ENCODE measurements at regions not wholly inside any gene's neighbourhood (a gene's known extent, or its start where the extent isn't known, plus 50 kb on each side); places are given as distances from the start of the nearest gene placed in this dataset.

DNA sequence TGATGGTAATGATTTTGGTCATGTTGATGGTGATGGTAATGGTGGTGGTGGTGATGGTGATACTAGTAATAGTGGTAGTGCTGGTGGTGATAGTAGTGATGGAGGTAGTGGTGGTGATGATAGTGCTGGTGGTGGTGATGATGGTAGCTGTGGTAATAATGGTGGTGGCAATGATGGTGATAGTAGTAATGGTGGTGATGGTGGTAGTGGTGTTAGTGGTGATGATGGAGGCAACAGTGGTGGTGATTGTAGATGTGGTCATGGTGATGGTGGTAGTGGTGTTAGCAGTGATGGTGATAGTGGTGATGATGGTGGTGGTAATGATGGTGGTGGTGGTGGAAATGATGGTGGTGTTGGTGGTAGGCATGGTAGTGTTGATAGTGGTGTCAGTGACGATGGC is 127.0 kb upstream of the RPL38 start:
- TF ChIP-seq, protein P1, sequence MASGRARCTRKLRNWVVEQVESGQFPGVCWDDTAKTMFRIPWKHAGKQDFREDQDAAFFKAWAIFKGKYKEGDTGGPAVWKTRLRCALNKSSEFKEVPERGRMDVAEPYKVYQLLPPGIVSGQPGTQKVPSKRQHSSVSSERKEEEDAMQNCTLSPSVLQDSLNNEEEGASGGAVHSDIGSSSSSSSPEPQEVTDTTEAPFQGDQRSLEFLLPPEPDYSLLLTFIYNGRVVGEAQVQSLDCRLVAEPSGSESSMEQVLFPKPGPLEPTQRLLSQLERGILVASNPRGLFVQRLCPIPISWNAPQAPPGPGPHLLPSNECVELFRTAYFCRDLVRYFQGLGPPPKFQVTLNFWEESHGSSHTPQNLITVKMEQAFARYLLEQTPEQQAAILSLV (tag; IDR thresholded peaks at IDR 0.05), result no peak
- TF ChIP-seq BCL6 (CRISPR knock-in tag; IDR thresholded peaks at IDR 0.05) (no peak), RREB1 (CRISPR knock-in tag; IDR thresholded peaks at IDR 0.05) (no peak), ARID1B (IDR thresholded peaks at IDR 0.05) (no peak), SMAD4 (CRISPR knock-in tag; conservative IDR thresholded peaks at IDR 0.05) (no peak), JUN (IDR thresholded peaks at IDR 0.05; ENCODE audit: borderline replicate concordance, low read depth, low read length) (no peak), JUN (CRISPR knock-in tag; IDR thresholded peaks at IDR 0.05; ENCODE audit: borderline replicate concordance) (no peak), CHD4 (IDR thresholded peaks at IDR 0.05; ENCODE audit: insufficient read depth, insufficient replicate concordance, low read depth, low read length, poor library complexity, severe bottlenecking) (no peak), TAF7 (tag; IDR thresholded peaks at IDR 0.05) (no peak)
- TF ChIP-seq, protein P2, sequence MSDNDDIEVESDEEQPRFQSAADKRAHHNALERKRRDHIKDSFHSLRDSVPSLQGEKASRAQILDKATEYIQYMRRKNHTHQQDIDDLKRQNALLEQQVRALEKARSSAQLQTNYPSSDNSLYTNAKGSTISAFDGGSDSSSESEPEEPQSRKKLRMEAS (CRISPR knock-in tag; IDR thresholded peaks at IDR 0.05), result no peak
- TF ChIP-seq, protein P3, sequence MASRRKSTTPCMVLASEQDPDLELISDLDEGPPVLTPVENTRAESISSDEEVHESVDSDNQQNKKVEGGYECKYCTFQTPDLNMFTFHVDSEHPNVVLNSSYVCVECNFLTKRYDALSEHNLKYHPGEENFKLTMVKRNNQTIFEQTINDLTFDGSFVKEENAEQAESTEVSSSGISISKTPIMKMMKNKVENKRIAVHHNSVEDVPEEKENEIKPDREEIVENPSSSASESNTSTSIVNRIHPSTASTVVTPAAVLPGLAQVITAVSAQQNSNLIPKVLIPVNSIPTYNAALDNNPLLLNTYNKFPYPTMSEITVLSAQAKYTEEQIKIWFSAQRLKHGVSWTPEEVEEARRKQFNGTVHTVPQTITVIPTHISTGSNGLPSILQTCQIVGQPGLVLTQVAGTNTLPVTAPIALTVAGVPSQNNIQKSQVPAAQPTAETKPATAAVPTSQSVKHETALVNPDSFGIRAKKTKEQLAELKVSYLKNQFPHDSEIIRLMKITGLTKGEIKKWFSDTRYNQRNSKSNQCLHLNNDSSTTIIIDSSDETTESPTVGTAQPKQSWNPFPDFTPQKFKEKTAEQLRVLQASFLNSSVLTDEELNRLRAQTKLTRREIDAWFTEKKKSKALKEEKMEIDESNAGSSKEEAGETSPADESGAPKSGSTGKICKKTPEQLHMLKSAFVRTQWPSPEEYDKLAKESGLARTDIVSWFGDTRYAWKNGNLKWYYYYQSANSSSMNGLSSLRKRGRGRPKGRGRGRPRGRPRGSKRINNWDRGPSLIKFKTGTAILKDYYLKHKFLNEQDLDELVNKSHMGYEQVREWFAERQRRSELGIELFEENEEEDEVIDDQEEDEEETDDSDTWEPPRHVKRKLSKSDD (conservative IDR thresholded peaks at IDR 0.05; ENCODE audit: low read length), result no peak
- TF ChIP-seq, protein P4, sequence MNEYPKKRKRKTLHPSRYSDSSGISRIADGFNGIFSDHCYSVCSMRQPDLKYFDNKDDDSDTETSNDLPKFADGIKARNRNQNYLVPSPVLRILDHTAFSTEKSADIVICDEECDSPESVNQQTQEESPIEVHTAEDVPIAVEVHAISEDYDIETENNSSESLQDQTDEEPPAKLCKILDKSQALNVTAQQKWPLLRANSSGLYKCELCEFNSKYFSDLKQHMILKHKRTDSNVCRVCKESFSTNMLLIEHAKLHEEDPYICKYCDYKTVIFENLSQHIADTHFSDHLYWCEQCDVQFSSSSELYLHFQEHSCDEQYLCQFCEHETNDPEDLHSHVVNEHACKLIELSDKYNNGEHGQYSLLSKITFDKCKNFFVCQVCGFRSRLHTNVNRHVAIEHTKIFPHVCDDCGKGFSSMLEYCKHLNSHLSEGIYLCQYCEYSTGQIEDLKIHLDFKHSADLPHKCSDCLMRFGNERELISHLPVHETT (CRISPR knock-in tag; conservative IDR thresholded peaks at IDR 0.05 in 1 of 2, IDR thresholded peaks at IDR 0.05 in 1 of 2), result no peak
